GM20000 (cell line): ENCODE measurements at regions not wholly inside any gene's neighbourhood (a gene's known extent, or its start where the extent isn't known, plus 50 kb on each side); places are given as distances from the start of the nearest gene placed in this dataset.

Experiments
- DNase-seq: peaks from one replicate; pipeline ENCODE4 v3.0.0; 2012; ENCODE audit warnings: low spot score
- TF ChIP-seq, protein P1 (sequence below): IDR thresholded peaks from 2 replicates; pipeline ENCODE4 v1.5.1; 2012; ENCODE audit warnings: mild to moderate bottlenecking, control low read depth; ENCODE audit errors: extremely low read depth, missing control alignments

DNA sequence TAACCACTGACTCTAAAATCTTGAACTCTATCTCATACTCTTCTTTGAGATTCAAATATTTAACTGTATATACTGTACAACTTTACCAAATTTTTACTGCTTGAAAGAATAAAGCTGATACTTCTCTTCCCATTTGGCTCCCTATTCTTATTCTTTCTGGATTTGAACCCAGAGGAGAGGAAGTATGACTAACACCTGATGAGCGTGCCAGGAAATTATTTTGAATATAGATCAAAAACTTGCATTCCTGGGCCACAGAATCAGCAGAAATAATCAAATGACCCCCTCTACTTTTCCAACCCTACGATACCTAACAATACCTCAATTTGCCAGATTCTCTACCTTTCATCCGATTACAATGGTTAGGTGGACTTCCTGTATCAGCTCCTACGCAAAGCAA is 285.8 kb downstream of the ISL1 start:
- TF ChIP-seq, protein P1, sequence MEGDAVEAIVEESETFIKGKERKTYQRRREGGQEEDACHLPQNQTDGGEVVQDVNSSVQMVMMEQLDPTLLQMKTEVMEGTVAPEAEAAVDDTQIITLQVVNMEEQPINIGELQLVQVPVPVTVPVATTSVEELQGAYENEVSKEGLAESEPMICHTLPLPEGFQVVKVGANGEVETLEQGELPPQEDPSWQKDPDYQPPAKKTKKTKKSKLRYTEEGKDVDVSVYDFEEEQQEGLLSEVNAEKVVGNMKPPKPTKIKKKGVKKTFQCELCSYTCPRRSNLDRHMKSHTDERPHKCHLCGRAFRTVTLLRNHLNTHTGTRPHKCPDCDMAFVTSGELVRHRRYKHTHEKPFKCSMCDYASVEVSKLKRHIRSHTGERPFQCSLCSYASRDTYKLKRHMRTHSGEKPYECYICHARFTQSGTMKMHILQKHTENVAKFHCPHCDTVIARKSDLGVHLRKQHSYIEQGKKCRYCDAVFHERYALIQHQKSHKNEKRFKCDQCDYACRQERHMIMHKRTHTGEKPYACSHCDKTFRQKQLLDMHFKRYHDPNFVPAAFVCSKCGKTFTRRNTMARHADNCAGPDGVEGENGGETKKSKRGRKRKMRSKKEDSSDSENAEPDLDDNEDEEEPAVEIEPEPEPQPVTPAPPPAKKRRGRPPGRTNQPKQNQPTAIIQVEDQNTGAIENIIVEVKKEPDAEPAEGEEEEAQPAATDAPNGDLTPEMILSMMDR: no peak
- no peak for DNase-seq

DNA sequence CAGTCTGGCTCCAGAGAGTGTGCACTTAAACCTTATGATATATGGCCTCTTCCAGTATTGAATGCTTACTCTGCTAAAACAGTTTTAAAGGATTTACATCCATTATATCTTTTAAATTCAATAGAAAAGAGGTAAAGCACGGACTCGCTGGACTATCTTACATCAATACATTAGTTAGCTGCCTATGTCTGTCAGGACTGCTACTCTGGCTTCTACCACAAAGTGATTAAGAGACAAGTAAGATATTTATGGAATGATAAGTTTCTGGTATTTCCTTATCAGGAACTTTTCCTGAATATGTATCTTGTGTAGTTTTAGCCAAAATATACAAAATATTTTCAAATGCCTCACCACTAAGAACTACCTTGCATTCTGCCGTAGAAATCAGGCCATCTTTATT is 295.1 kb downstream of the ISL1 start:
- TF ChIP-seq, protein P1: no peak
- DNase-seq: no peak

DNA sequence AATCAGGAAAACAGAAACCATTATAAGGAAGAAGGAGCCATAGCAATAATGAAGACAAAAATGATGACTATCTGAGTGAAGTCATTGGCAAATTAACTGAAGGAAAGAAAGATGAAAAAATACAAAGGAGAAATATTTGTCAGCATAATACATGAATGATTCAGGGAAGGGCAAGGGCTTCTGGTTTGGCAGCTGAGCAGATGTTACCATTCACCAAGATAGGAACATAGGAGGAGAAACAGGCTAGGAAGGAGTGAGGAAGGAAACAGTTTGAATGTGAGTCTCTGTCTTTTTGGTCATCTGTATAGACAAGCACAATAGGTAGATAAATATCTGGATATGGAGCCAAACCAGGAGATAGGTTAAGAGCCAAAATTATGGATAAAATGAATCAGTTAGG is 296.0 kb downstream of the ISL1 start:
- DNase-seq: no peak
- TF ChIP-seq, protein P1: no peak

GRCh38 chr5:51684794-51685355 is 301.6 kb downstream of the ISL1 start:
- DNase-seq: no peak
- TF ChIP-seq, protein P1: no peak

DNA sequence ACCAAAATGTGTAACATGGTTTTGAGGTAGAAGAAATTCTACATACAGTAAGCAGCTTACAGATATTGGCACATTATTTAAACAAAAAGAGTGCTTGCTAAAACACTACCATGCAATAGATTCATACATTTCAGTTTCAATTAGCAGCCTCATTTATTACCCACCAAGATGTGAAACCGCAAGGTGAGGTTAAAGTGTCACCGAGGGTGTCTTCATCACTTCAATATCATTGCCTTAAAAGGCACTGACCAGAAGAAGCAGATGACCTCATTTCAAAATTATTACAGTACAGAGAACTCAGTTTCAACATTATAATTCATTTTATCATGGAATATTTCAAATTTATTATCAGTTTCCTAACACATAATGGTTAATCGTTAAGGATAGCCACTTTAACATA is 302.2 kb downstream of the ISL1 start:
- no peak for DNase-seq
- TF ChIP-seq, protein P1: no peak

- no peak for DNase-seq
- TF ChIP-seq, protein P1: no peak
These were observed 303.4 kb downstream of the ISL1 start for GRCh38 chr5:51686622-51687021.

- TF ChIP-seq, protein P1: no peak
- no peak for DNase-seq
These were observed 308.4 kb downstream of the ISL1 start for GRCh38 chr5:51691538-51692079.
